ENCODE measurements at regions not wholly inside any gene's neighbourhood (a gene's known extent, or its start where the extent isn't known, plus 50 kb on each side); places are given as distances from the start of the nearest gene placed in this dataset.
"Not testable (repeated sequence)": the region's sequence is repeated elsewhere in the genome, so short reads cannot be mapped to it uniquely, and the experiment has no call there.

- DNase-seq (ENCODE audit: low spot score) = no peak
Measured at GRCh38 chr2:15752552-15753232, 161.0 kb downstream of the DDX1 start.

GRCh38 chr2:15753233-15753798 is 161.6 kb downstream of the DDX1 start:
- no peak for DNase-seq (ENCODE audit: low spot score)

- no peak for DNase-seq (ENCODE audit: low spot score)
Measured at GRCh38 chr2:15753811-15754702, 162.4 kb downstream of the DDX1 start.

- DNase-seq (ENCODE audit: low spot score) = no peak
Measured at GRCh38 chr2:15754703-15755099, 163.0 kb downstream of the DDX1 start.

- no peak for DNase-seq (ENCODE audit: low spot score)
Measured at GRCh38 chr2:15755528-15755927, 163.9 kb downstream of the DDX1 start.

- DNase-seq (ENCODE audit: low spot score) = no peak
Measured at GRCh38 chr2:15756011-15756550, 164.4 kb downstream of the DDX1 start.

- DNase-seq (ENCODE audit: low spot score) = no peak
Measured at GRCh38 chr2:15756882-15757819, 165.5 kb downstream of the DDX1 start.

- DNase-seq (ENCODE audit: low spot score) = no peak
Measured at GRCh38 chr2:15757820-15758586, 166.3 kb downstream of the DDX1 start.

- no peak for DNase-seq (ENCODE audit: low spot score)
Measured at GRCh38 chr2:15758848-15759247, 167.2 kb downstream of the DDX1 start.

- no peak for DNase-seq (ENCODE audit: low spot score)
Measured at GRCh38 chr2:15759385-15759784, 167.7 kb downstream of the DDX1 start.

- DNase-seq (ENCODE audit: low spot score) = not testable (repeated sequence)
Measured at GRCh38 chr2:15759791-15760190, 168.1 kb downstream of the DDX1 start.

GRCh38 chr2:15760232-15760910 is 168.7 kb downstream of the DDX1 start:
- no peak for DNase-seq (ENCODE audit: low spot score)

- DNase-seq (ENCODE audit: low spot score) = no peak
Measured at GRCh38 chr2:15761056-15761455, 169.4 kb downstream of the DDX1 start.

GRCh38 chr2:15761910-15762309 is 170.2 kb downstream of the DDX1 start:
- no peak for DNase-seq (ENCODE audit: low spot score)

GRCh38 chr2:15762449-15762848 is 170.8 kb downstream of the DDX1 start:
- no peak for DNase-seq (ENCODE audit: low spot score)

- no peak for DNase-seq (ENCODE audit: low spot score)
Measured at GRCh38 chr2:15763106-15763821, 171.6 kb downstream of the DDX1 start.

- no peak for DNase-seq (ENCODE audit: low spot score)
Measured at GRCh38 chr2:15763822-15764682, 172.4 kb downstream of the DDX1 start.

- no peak for DNase-seq (ENCODE audit: low spot score)
Measured at GRCh38 chr2:15764683-15765011, 173.0 kb downstream of the DDX1 start.

GRCh38 chr2:15765211-15765610 is 173.5 kb downstream of the DDX1 start:
- DNase-seq (ENCODE audit: low spot score) = no peak

All from iPS-NIHi11 (cell line).